Mesendoderm (in vitro differentiated cells): ENCODE measurements at regions not wholly inside any gene's neighbourhood (a gene's known extent, or its start where the extent isn't known, plus 50 kb on each side); places are given as distances from the start of the nearest gene placed in this dataset.
"Not testable (repeated sequence)": the region's sequence is repeated elsewhere in the genome, so short reads cannot be mapped to it uniquely, and the experiment has no call there.

ENCODE experiments used
- DNase-seq: peaks from one replicate; pipeline ENCODE4 v3.0.0; 2013
- H2AK5ac ChIP-seq: 2 replicates; pipeline ENCODE4 v1.6.1; 2013; ENCODE audit warnings: low read length, inconsistent platforms
- H2BK120ac ChIP-seq: 2 replicates; pipeline ENCODE4 v1.6.1; 2013; ENCODE audit warnings: low read depth, mild to moderate bottlenecking, low read length, moderate library complexity, mixed read lengths
- H2BK15ac ChIP-seq: replicated peaks from 2 replicates; pipeline ENCODE4 v1.6.1; 2013; ENCODE audit warnings: low read depth, mild to moderate bottlenecking, moderate library complexity
- H2BK5ac ChIP-seq: 2 replicates; pipeline ENCODE4 v1.6.1; 2013; ENCODE audit warnings: low read length, inconsistent platforms
- H3K18ac ChIP-seq: 2 replicates; pipeline ENCODE4 v1.6.1; 2013; ENCODE audit warnings: mild to moderate bottlenecking, low read length, mixed read lengths
- H3K23ac ChIP-seq: one replicate; pipeline ENCODE4 v1.6.1; 2013; ENCODE audit warnings: low read length
- H3K27ac ChIP-seq: 2 replicates; pipeline ENCODE4 v1.5.1; 2013; ENCODE audit warnings: low read depth, mild to moderate bottlenecking, inconsistent platforms, low read length, moderate library complexity
- H3K27me3 ChIP-seq: 2 replicates; pipeline ENCODE4 v1.6.1; 2013; ENCODE audit warnings: low read length, control low read depth, mild to moderate bottlenecking, inconsistent platforms; ENCODE audit not compliant: insufficient read depth, poor library complexity
- H3K36me3 ChIP-seq: 2 replicates; pipeline ENCODE4 v1.6.1; 2013; ENCODE audit warnings: low read length, inconsistent platforms; ENCODE audit not compliant: control insufficient read depth, insufficient read depth
- H3K4ac ChIP-seq: one replicate; pipeline ENCODE4 v1.6.1; 2013; ENCODE audit warnings: low read depth, mild to moderate bottlenecking, low read length, moderate library complexity
- H3K4me1 ChIP-seq: 2 replicates; pipeline ENCODE4 v1.6.1; 2013; ENCODE audit warnings: low read depth, low read length, inconsistent platforms; ENCODE audit not compliant: control insufficient read depth
- H3K4me2 ChIP-seq: 2 replicates; pipeline ENCODE4 v1.6.1; 2013; ENCODE audit warnings: low read length
- H3K4me3 ChIP-seq: 2 replicates; pipeline ENCODE4 v1.5.1; 2013; ENCODE audit warnings: mild to moderate bottlenecking, low read length
- H3K56ac ChIP-seq: one replicate; pipeline ENCODE4 v1.6.1; 2013; ENCODE audit warnings: low read length
- H3K79me1 ChIP-seq: 2 replicates; pipeline ENCODE4 v1.6.1; 2013; ENCODE audit warnings: low read length, inconsistent platforms
- H3K79me2 ChIP-seq: 2 replicates; pipeline ENCODE4 v1.6.1; 2013; ENCODE audit warnings: mild to moderate bottlenecking, low read length; ENCODE audit not compliant: control insufficient read depth, insufficient read depth
- H3K9ac ChIP-seq: 2 replicates; pipeline ENCODE4 v1.6.1; 2013; ENCODE audit warnings: low read length, inconsistent platforms
- H4K5ac ChIP-seq: one replicate; pipeline ENCODE4 v1.6.1; 2013; ENCODE audit warnings: low read length
- H4K8ac ChIP-seq: one replicate; pipeline ENCODE4 v1.6.1; 2013; ENCODE audit warnings: low read depth, mild to moderate bottlenecking, control low read depth, low read length, moderate library complexity
- WGBS: extraction: QIAGEN DNeasy Blood & Tissue Kit; methylation state at CpG from one replicate; pipeline ENCODE4 v1.1.7; 2013; ENCODE audit warnings: low lambda C conversion rate, missing lambda C conversion rate; ENCODE audit not compliant: insufficient coverage; ENCODE audit errors: extremely low coverage; 5-methylcytosine and 5-hydroxymethylcytosine counted together

GRCh38 chr4:111334361-111334760 lies 711.5 kb upstream of the PITX2 start:
- H3K18ac ChIP-seq = no peak overlapping the region
- H3K4me1 ChIP-seq = no peaks in the 10 kb centered on the region
- no peak overlapping the region for H2AK5ac ChIP-seq
- H3K4ac ChIP-seq = no peak overlapping the region
- H4K8ac ChIP-seq = no peak overlapping the region
- H3K27me3 ChIP-seq = no peaks in the 10 kb centered on the region
- no peak overlapping the region for H3K4me2 ChIP-seq
- H4K5ac ChIP-seq = no peak overlapping the region
- no peaks in the 10 kb centered on the region for H3K36me3 ChIP-seq
- H3K4me3 ChIP-seq = no peak overlapping the region
- DNase-seq = no peak
- no peaks in the 10 kb centered on the region for H3K79me2 ChIP-seq
- H3K56ac ChIP-seq = no peak overlapping the region
- H2BK5ac ChIP-seq = no peak overlapping the region
- H2BK120ac ChIP-seq = no peak overlapping the region
- H3K23ac ChIP-seq = no peak overlapping the region
- H3K27ac ChIP-seq = no peak overlapping the region
- no peaks in the 10 kb centered on the region for H3K79me1 ChIP-seq
- no peak overlapping the region for H3K9ac ChIP-seq
- no peak overlapping the region for H2BK15ac ChIP-seq

- not testable (repeated sequence) for H3K4me2 ChIP-seq, H3K36me3 ChIP-seq, H3K27ac ChIP-seq, H3K18ac ChIP-seq, H3K79me1 ChIP-seq, H4K5ac ChIP-seq, H2BK120ac ChIP-seq, H3K56ac ChIP-seq, H3K4me1 ChIP-seq, H3K9ac ChIP-seq, H2BK5ac ChIP-seq, H3K4me3 ChIP-seq, H4K8ac ChIP-seq, H2BK15ac ChIP-seq, H3K79me2 ChIP-seq, H3K27me3 ChIP-seq, H2AK5ac ChIP-seq, H3K23ac ChIP-seq, H3K4ac ChIP-seq
- DNase-seq = peak; percentile 6
- WGBS = no CpG with 5 or more reads among the region's 18 CpGs
Measured at GRCh38 chr4:111337186-111337876, 714.5 kb upstream of the PITX2 start.

- Histone ChIP-seq H4K5ac (no peak overlapping the region), H3K23ac (no peak overlapping the region), H3K9ac (no peak overlapping the region), H3K27ac (no peak overlapping the region), H3K4me3 (no peak overlapping the region), H4K8ac (no peak overlapping the region), H3K56ac (no peak overlapping the region), H2BK120ac (no peak overlapping the region), H3K4me2 (no peak overlapping the region), H3K79me2 (no peaks in the 10 kb centered on the region), H3K18ac (no peak overlapping the region), H3K79me1 (no peaks in the 10 kb centered on the region), H3K36me3 (no peaks in the 10 kb centered on the region), H2AK5ac (no peak overlapping the region), H3K4me1 (no peaks in the 10 kb centered on the region), H2BK15ac (no peak overlapping the region), H3K4ac (no peak overlapping the region), H3K27me3 (no peaks in the 10 kb centered on the region), H2BK5ac (no peak overlapping the region)
- no peak for DNase-seq
- no CpG with 5 or more reads among the region's 2 CpGs for WGBS
Measured at GRCh38 chr4:111359602-111360001, 736.7 kb upstream of the PITX2 start.

- no CpG with 5 or more reads among the region's 1 CpG for WGBS
- H3K4me3 ChIP-seq = no peak overlapping the region
- H3K79me1 ChIP-seq = no peaks in the 10 kb centered on the region
- no peak overlapping the region for H3K9ac ChIP-seq
- no peak overlapping the region for H3K18ac ChIP-seq
- no peak overlapping the region for H4K8ac ChIP-seq
- no peaks in the 10 kb centered on the region for H3K79me2 ChIP-seq
- no peak overlapping the region for H3K23ac ChIP-seq
- no peaks in the 10 kb centered on the region for H3K36me3 ChIP-seq
- H3K27me3 ChIP-seq = no peaks in the 10 kb centered on the region
- no peak for DNase-seq
- no peak overlapping the region for H2BK5ac ChIP-seq
- H3K27ac ChIP-seq = no peak overlapping the region
- H3K4me2 ChIP-seq = no peak overlapping the region
- no peak overlapping the region for H4K5ac ChIP-seq
- no peak overlapping the region for H3K56ac ChIP-seq
- H2BK15ac ChIP-seq = no peak overlapping the region
- H3K4ac ChIP-seq = no peak overlapping the region
- no peaks in the 10 kb centered on the region for H3K4me1 ChIP-seq
- no peak overlapping the region for H2AK5ac ChIP-seq
- H2BK120ac ChIP-seq = no peak overlapping the region
Measured at GRCh38 chr4:111360906-111361305, 738.0 kb upstream of the PITX2 start.

- no peak overlapping the region for H3K9ac ChIP-seq
- H4K8ac ChIP-seq = no peak overlapping the region
- no peak overlapping the region for H3K23ac ChIP-seq
- DNase-seq = peak; percentile 1
- no peak overlapping the region for H3K56ac ChIP-seq
- H2AK5ac ChIP-seq = no peak overlapping the region
- H3K4ac ChIP-seq = no peak overlapping the region
- WGBS = no CpG with 5 or more reads among the region's 1 CpG
- no peak overlapping the region for H3K27ac ChIP-seq
- H3K18ac ChIP-seq = no peak overlapping the region
- H4K5ac ChIP-seq = no peak overlapping the region
- H3K27me3 ChIP-seq = no peaks in the 10 kb centered on the region
- no peak overlapping the region for H2BK5ac ChIP-seq
- no peaks in the 10 kb centered on the region for H3K36me3 ChIP-seq
- no peaks in the 10 kb centered on the region for H3K79me2 ChIP-seq
- H3K4me3 ChIP-seq = no peak overlapping the region
- no peaks in the 10 kb centered on the region for H3K4me1 ChIP-seq
- no peak overlapping the region for H2BK15ac ChIP-seq
- no peak overlapping the region for H3K4me2 ChIP-seq
- H2BK120ac ChIP-seq = no peak overlapping the region
- no peaks in the 10 kb centered on the region for H3K79me1 ChIP-seq
Measured at GRCh38 chr4:111362941-111363361, 740.1 kb upstream of the PITX2 start.

GRCh38 chr4:111377880-111378279 lies 755.0 kb upstream of the PITX2 start:
- not testable (repeated sequence) for H2BK15ac ChIP-seq, H3K27me3 ChIP-seq, H3K27ac ChIP-seq, H3K9ac ChIP-seq, H3K4me3 ChIP-seq, H4K8ac ChIP-seq, H4K5ac ChIP-seq, H2AK5ac ChIP-seq, H3K4ac ChIP-seq, H3K4me1 ChIP-seq, H3K4me2 ChIP-seq, H3K56ac ChIP-seq, H3K36me3 ChIP-seq, H3K79me2 ChIP-seq, H2BK120ac ChIP-seq, H3K79me1 ChIP-seq, DNase-seq, H3K23ac ChIP-seq, H3K18ac ChIP-seq, H2BK5ac ChIP-seq
- no CpG with 5 or more reads among the region's 14 CpGs for WGBS
